HG02588 (cell line): ENCODE measurements at regions not wholly inside any gene's neighbourhood (a gene's known extent, or its start where the extent isn't known, plus 50 kb on each side); places are given as distances from the start of the nearest gene placed in this dataset.
"Not testable (repeated sequence)": the region's sequence is repeated elsewhere in the genome, so short reads cannot be mapped to it uniquely, and the experiment has no call there.

Experiments used
- ATAC-seq: cut with Tn5 transposase; IDR thresholded peaks from one replicate; pipeline ENCODE4 v1.9.1; 2021; ENCODE audit warnings: mild to moderate bottlenecking, moderate library complexity; ENCODE audit not compliant: unreplicated experiment

GRCh38 chr13:99074693-99075092 is 96.8 kb upstream of the DOCK9 start:
- ATAC-seq: no peak

DNA sequence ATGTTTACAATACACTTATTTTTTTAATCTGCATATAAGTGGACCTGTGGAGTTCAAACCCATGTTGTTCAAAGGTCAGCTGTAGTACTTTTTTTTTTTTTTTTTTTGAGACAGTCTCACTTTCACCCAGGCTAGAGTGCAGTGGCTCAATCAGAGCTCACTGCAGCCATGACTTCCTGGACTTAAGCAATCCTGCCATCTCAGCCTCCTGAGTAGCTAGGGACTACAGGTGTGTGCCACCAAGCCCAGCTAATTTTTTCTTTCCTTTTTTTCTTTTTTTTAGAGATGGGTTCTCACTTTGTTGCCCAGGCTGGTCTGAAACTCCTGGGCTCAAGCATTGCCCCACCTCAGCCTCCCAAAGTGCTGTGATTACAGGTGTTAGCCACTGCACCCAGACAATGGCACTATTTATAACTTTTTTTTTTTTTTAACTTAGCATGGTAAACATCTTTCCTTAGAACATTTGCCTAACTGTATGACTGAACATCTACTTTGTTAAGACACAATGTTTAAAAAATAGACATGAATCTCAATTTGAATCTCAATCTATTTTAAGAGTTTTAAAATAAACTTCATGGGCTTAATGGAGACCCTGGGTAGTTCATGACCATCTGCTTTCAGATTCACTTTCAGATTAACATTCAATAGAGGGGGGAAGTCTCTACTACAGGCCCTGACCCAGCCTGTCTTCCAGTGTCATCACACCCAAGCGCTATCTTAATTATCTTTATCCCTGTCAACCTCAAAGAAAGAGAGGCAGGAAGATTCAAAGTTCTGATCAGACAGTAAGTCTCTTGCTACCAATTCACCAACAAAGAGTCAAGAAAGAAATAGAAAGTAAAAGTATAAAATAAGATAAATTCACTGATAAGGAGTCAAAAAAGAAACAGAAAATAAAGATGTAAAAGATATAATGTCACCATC is 97.7 kb upstream of the DOCK9 start:
- ATAC-seq: peak; percentile 92

- ATAC-seq: no peak
Observed at GRCh38 chr13:99078017-99078771, 100.3 kb upstream of the DOCK9 start.

GRCh38 chr13:99080131-99080530 is 102.3 kb upstream of the DOCK9 start:
- ATAC-seq: no peak

DNA sequence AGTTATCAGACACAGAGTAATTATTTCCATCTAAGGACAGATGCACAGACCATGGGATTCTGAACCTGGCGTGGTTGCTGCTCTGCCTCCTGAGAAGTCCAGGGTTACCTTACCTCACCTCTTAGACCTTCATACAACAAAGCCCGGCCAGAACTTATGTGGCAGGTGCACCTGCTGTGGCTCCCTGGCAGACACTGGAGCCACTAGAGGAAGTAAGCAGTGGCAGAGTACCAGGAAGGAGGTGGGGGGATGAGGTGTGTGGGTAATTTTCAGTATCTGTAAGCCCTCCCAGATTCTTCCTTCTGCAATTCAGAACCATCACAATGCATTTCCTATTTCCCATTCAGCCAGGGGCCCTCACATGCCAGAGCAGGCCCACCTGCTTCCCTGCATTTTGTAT is 106.1 kb upstream of the DOCK9 start:
- ATAC-seq: no peak

DNA sequence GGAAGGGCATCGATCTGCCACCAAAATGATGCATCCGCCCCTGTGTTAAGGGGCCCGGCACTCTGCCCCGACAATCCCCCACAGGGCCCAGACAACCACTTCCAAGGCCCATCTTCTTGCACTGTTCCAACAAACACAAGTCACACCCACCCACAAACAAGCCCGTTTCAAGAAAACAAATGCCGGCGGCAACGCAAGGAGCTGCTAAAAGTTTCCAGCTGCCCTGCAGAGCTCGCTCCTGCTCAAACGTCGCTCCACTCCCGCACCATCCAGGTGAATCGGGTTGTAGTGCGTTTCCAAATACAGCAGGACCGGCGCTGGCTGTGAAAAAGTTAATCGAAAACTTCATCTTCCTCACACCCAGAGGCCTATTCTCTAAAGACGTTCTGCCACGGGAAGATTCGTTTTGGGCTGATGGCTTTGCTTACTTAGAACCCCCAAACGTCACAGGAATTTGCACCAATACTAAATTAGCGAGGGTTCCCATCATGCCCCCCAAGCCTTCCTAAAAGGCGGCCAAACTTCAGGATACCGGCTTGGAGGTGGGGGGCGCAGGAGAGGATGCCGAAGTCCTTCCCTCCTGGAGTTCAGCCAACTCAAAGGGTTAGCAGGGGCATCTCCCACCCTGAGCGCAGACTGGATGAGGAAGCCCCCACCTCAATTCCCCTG is 107.4 kb upstream of the DOCK9 start:
- no peak for ATAC-seq

DNA sequence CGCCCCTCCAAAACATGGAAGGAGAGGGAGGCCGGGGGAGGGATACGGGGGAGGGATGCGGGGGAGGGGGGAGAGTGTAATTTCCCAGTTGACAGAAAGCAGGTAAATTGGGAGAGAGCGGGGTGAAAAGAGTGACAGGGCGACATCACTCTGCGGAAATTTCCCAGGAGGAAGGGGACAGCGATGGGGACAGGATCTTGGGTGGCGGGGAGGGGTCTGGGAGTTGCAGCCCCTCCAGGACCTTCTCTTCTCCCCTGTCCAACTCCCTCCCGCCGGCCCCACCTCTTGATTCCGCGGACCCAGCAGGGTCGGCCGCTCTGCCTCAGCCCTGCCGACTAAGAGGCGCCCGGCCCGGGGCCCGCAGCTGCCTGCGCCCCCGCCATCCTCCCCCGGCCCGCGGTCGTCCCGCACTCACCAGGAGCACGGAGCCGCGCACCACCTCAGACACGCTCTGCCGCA is 108.0 kb upstream of the DOCK9 start:
- ATAC-seq: no peak

DNA sequence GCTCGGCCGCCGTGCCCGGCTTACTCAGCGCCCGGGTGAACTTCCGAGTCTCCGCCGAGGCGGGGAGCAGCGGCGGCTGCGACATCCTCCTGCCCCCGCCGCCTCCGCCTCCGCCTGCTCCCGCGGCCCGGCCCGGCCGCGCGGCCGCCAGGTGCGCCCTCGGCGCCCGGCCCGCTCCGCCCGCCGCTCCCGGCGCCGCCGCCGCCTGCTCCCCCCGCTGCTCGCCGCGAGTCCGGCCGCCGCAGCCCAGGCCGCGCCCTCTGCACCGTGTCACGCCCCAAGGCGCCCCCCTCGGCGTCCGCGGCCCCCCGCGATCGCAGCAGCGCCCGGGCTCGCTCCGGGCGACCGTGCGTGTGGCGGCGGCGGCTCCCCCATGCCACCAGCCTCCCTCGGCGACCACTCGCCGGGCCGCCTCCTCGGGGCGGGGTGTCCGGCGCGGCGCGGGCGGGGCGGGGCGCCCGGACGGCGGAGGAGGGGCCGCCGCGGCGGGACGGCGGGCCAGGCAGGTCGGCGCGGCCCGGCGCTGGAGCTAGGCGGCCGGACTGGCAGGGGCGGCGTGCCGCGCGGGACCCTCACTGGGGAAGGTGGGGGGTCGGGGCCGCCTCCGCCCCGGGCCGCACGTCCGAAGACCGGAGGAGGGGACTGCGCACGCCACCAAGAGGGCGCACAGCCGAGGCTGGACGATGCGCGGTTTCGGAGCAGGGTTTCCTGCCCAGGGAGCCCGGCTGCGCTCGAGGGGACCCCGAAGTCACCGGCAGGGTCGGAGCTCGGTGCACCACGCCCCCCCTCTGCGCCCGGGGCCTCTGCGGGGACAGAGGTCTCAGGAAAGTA is 108.6 kb upstream of the DOCK9 start:
- ATAC-seq: peak; percentile 48

GRCh38 chr13:99087098-99087953 is 109.5 kb upstream of the DOCK9 start:
- ATAC-seq: peak; percentile 85

GRCh38 chr13:99087954-99088491 is 110.2 kb upstream of the DOCK9 start:
- peak; percentile 22 for ATAC-seq

DNA sequence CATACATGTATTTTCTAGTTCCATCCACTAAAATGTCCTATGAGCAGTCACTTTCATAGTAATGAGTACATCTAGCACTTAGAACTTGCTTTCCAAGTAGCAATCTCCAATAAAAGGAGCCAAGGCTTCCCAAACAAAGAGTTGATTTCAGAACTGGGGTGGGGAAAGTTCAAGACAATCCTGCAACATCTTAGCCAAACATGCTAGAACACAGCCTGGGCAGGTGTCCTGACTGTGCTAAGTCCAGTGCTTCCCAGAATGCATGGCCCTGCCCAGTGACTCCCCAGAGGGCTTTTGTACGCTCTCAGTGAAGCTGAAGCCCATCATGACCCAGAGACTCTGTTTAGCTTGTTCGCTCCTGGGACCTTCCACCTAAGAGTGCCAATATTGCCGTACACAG is 106.7 kb upstream of the UBAC2 start:
- ATAC-seq: no peak

- ATAC-seq: not testable (repeated sequence)
Observed at GRCh38 chr13:99101831-99102230, 98.8 kb upstream of the UBAC2 start.

DNA sequence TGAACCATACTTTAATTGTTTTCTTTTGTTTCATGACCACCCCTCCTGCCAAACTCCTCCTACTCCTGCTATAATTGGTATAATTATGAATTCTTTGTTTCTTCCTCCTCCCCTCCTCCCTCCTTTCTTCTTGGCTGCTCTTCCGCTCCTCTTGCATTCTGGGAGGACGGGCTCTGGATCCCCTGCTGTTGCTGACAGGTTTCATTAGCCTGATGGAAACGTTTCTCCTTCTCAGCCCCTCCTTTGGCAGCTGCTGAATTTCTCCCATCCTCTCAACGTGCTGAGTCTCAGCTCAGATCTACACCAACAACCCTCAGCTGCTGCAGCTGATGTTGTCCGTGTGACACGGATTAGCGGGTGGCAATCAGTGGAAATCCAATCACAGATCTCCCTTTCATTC is 97.1 kb upstream of the UBAC2 start:
- ATAC-seq: no peak

DNA sequence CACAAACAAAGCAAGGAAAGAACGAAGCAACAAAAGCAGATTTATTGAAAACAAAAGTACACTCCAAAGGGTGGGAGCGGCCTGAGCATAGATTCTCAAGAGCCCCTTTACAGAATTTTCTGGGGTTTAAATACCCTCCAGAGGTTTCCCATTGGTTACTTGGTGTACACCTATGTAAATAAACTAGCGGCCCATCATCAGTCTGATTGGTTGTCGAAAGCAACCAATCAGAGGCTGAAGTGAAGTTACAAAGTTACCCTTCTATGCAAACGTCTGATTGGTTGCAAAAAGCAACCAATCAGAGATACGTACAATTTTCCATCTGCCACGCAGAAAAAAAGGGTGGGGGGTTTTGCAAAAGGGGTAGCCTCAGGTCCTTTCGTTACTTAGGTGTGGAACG is 96.3 kb upstream of the UBAC2 start:
- no peak for ATAC-seq

DNA sequence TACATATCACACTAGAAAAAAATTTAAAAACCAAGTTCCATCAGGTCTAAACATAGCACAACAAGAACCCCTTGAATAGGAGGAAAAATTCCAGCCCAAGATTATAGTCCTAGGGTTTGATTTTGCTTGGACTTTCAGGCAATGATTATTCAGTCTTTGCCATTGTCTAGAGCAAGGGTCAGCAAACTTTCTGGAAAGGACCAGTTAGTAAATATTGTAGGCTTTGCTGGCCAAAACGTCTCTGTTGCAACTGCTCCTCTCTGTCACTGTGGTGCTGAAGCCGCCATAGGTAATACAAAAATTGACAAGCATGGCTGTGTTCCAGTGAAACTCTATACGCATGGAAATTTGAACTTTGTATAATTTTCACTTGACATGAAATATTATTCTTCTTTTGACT is 95.5 kb upstream of the UBAC2 start:
- no peak for ATAC-seq

DNA sequence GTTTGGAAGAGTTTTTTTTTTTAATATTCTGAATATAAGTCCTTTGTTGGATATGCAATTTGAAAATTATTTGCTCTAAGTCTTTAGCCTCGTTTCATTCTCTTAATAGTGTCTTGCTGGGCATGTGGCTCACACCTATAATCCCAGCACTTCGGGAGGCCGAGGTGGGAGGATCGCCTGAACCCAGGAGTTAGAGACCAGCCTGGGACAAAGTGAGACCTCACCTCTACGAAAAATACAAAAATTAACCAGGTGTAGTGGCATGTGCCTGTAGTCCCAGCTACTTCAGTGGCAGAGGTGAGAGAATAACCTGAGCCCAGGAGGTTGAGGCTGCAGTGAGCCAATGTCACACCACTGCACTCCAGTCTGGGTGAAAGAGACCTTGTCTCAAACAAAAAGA is 87.3 kb upstream of the UBAC2 start:
- no peak for ATAC-seq

DNA sequence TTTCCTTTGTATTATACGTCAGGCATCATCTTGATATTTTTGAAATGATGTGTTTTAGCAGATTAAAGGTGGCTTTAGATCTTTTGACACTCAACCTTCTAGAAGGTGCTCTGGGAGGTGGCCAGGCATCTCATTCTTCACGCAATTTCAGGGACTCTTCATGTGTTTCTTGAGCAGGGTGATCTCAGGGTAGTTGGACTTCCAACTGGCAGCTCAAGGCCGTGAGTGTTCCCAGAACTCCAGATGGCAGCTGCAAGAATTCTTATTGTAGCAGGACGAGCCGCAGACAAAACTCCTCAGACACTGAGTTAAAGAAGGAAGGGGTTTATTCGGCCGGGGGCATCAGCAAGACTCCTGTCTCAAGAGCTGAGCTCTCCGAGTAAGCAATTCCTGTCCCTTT is 82.5 kb upstream of the UBAC2 start:
- ATAC-seq: no peak

DNA sequence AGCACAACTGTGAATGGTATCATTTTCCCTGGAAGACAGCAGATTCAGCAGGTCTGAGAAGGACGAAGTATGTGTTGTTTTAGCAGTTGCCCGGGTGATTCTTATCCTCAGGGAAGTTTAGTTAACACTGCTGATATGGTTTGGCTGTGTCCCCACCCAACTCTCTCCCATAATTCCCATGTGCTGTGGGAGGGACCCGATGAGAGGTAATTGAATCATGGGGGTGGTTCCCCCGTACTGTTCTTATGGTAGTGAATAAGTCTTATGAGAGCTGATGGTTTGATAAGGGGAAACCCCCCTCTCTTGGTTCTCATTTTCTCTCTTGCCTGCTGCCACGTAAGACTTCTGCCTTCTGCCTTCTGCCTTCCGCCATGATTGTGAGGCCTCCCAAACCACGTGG is 81.0 kb upstream of the UBAC2 start:
- ATAC-seq: no peak

GRCh38 chr13:99120751-99121150 is 79.9 kb upstream of the UBAC2 start:
- ATAC-seq: no peak
